HG03558 (cell line): ENCODE measurements at regions not wholly inside any gene's neighbourhood (a gene's known extent, or its start where the extent isn't known, plus 50 kb on each side); places are given as distances from the start of the nearest gene placed in this dataset.

Experiments used
- ATAC-seq: cut with Tn5 transposase; IDR thresholded peaks from one replicate; pipeline ENCODE4 v1.9.1; 2021; ENCODE audit warnings: moderate number of reproducible peaks; ENCODE audit not compliant: unreplicated experiment; ENCODE audit errors: extremely low read depth

DNA sequence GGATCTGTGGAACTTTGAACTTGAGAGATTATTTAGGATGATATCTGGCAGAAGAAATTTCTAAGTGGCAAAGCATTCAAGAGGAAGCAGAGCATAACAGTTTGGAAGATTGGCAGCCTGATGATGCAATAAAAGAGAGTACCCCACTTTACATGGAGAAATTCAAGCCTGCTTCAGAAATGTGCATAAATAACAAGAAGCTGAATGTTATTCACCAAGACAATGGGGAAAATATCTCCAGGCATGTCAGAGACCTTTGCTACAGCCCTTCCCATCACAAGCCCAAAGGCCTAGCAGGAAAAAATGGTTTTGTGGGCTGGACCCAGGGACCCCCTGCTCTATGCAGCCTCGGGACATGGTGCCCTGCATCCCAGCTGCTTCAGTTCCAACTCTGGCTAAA lies 420.8 kb downstream of the DTHD1 start:
- ATAC-seq = no peak

DNA sequence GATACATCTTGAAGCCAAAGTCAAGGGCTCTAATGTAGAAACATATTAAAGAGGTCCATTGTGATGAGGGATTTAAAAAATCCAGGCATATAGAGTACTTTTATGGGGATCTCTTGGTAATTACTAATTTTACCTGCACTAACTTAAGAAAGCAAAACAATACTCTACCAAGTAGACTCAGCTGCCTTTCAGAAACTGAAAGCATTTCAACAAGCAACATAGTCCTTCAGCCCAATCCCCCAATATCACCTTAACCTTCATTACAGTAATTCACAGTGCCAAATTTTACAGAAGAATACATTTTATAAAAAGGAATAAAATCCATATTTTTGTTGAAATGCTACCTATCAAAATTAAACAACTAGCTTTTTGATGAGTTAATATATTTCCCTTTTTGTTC lies 422.9 kb downstream of the DTHD1 start:
- ATAC-seq = no peak

- ATAC-seq = no peak
These were observed 428.6 kb downstream of the DTHD1 start for GRCh38 chr4:36709991-36710390.

DNA sequence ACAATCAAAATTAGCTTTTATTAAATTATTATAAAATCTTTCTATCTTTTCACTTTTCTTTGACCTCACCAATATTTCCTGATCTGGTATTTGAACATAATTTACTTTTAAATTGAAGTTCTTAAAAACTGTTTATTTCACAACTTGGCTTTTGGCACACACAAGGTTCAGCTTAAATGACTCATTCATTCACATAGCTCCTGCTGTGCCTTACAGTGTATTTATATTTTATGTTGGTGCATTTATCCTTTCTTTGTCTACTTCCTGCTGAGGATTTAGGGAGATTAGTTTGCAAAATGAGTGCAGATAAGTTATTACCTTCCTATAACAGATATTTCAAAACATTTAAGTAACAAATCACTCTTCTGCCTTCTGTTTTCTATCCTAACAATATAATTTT lies 430.6 kb downstream of the DTHD1 start:
- no peak for ATAC-seq

DNA sequence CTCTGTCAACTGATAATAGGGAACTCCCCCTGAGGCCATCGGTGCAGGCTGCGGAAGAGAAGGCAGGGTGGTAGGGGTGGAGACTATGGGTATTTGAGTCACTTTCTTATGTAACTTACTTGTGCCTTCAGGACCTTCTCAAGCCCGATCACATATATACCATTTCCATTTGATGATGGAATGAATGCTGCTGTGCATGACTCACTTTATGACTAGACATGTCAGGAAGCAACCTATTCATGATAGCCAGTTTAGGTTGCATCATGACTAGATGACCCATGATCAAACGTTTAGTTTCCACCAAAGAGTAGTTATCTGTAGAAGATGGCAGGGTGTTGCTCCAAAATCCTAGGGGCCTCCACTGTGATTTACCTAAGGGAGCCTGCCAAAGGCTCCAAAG lies 435.5 kb downstream of the DTHD1 start:
- ATAC-seq = no peak

- ATAC-seq = no peak
These were observed 438.0 kb downstream of the DTHD1 start for GRCh38 chr4:36719425-36719824.

GRCh38 chr4:36722986-36723385 lies 441.6 kb downstream of the DTHD1 start:
- ATAC-seq = no peak

DNA sequence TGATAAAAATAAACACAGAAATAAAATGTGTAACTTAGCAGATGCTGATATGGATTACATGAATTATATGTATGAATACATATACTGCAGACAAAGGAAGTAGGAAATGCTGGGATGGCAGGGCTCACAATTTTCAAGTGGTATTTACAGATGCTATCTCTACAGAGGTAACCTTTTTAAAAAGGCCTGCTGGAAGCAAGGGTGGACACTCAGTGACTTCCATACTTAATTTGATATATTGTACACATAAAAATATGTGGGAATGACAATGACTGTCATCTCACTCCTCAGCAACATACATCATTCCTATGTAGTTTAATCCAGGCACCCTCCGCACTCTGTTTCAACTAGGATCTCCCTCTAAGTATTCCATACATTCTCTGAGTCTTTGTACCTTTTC lies 452.9 kb downstream of the DTHD1 start:
- no peak for ATAC-seq

DNA sequence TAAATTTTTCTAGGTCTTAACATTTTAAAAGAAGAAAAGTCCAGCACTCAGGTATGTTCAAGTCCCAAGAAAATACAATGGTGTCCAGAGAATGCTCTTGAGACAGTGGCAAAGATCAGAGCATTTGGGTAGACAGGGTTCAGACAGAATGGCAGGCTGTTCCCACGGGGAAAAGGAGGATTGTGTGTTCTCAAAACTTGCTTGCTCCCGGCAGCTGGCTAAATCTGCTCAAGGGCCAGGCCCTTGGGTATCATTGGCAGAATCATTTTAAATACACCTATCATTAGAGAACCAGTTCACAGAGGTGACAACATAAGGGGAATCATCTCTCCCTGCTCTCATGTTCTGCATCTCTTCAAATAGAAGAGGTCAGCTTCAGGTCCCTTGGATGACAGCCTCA lies 456.3 kb downstream of the DTHD1 start:
- no peak for ATAC-seq

GRCh38 chr4:36740796-36741310 lies 459.4 kb downstream of the DTHD1 start:
- ATAC-seq = no peak

DNA sequence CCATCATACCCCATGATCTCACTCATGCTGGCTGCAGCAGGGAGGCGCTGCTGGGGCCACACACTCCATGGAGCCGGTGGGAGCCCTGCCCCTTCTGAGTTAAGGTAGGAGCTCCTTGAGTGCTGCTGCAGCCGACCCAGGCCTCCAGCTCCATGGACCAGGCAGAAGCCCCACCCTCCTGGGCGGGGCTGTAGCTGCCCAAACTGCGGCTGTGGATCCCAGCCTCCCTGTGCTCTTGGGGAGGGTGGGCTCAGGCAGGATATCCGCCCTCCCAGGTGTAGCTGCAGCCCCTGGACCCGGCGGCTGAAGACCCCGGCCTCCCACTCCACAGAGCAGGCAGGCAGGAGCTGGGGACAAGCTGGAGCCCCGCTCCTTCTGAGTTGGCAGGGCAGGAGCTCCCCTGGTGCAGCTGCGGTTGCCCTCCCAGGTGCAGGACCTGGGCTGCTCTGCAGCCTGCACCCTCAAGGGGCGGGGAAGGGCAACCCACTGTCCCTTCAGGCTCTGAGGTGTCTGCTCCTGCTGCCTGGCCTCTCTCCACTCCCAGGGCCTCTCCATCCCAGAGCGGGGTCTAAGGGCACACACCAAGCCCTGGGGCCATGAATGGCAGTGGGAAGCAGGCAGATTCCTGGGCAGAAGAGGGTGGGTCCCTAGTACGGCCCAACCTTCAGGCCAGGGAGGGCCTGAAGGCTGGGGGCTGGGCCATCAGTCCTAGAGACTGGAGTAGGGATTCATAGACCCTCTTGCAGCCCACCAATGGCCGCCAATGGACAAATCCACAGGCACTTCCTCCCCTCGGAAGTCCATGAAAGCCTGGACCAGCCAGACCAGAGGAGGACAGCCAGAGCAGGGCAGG lies 466.1 kb downstream of the DTHD1 start:
- ATAC-seq = no peak

GRCh38 chr4:36753048-36753447 lies 471.6 kb downstream of the DTHD1 start:
- ATAC-seq = no peak

- no peak for ATAC-seq
These were observed 476.3 kb downstream of the DTHD1 start for GRCh38 chr4:36757580-36758311.

- no peak for ATAC-seq
These were observed 477.1 kb downstream of the DTHD1 start for GRCh38 chr4:36758312-36759178.

- no peak for ATAC-seq
These were observed 480.2 kb downstream of the DTHD1 start for GRCh38 chr4:36761607-36762006.

- no peak for ATAC-seq
These were observed 480.7 kb upstream of the NWD2 start for GRCh38 chr4:36763814-36764213.

- ATAC-seq = no peak
These were observed 476.9 kb upstream of the NWD2 start for GRCh38 chr4:36767596-36767995.

DNA sequence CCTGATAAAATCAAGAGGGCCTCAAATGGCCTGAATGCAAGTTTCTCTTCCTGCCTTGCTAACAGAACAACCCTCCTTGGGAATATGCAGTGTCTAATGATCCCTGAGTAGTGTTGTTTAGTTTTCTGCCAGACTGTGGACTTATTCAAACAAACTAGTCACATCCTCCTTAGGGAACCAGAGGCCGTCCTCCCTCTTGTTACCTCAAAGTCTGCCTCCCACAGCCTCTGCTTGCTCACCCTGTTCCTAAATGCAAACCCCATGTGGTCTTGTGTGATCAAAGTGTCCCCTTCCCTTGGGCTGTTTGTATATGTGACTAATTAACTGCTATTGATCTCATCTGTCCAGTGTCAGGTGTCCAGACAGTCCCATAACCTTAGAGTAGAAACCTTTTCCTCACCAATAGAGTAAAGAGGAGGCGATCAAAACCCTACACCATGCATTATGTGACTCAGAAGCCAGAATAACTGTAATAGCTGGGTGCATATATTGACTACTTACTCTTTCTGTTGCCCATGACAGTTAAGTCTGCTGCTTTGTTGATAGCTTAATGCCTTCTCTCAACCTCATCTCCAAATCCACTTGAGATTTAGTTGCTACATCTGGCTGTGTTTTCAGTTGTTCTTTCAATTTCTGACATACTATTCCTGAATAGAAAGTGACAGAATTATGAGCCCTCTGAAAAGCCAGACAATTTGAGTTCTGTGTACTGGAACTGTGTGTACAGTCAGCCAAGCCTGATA lies 473.0 kb upstream of the NWD2 start:
- ATAC-seq = no peak

- no peak for ATAC-seq
These were observed 472.4 kb upstream of the NWD2 start for GRCh38 chr4:36772154-36772516.

DNA sequence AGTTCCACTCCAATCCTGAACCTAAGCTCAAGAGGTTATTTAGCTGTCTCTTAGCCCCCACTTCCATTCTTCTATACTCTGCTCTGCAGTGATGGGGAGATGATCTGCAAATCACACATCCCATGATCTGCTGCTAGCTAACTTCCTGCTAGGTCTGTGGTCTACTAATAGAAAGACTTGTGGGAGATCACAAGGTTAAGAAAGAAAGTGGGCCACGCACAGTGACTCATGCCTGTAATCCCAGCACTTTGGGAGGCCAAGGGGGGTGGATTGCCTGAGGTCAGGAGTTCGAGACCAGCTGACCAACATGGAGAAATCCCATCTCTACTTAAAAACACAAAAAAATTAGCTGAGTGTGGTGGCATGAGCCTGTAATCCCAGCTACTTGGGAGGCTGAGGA lies 471.1 kb upstream of the NWD2 start:
- no peak for ATAC-seq
